GM12875 (cell line): ENCODE measurements at regions not wholly inside any gene's neighbourhood (a gene's known extent, or its start where the extent isn't known, plus 50 kb on each side); places are given as distances from the start of the nearest gene placed in this dataset.

Experiments
- H3K4me3 ChIP-seq: one replicate; pipeline ENCODE4 v1.5.1; 2011; ENCODE audit warnings: low read depth, low read length, control low read depth
- TF ChIP-seq, protein P1 (sequence below): IDR thresholded peaks from 2 replicates; pipeline ENCODE4 v1.5.1; 2011; ENCODE audit warnings: low read depth, mild to moderate bottlenecking, control low read depth, inconsistent platforms, low read length, moderate library complexity, borderline replicate concordance; ENCODE audit not compliant: insufficient read depth

DNA sequence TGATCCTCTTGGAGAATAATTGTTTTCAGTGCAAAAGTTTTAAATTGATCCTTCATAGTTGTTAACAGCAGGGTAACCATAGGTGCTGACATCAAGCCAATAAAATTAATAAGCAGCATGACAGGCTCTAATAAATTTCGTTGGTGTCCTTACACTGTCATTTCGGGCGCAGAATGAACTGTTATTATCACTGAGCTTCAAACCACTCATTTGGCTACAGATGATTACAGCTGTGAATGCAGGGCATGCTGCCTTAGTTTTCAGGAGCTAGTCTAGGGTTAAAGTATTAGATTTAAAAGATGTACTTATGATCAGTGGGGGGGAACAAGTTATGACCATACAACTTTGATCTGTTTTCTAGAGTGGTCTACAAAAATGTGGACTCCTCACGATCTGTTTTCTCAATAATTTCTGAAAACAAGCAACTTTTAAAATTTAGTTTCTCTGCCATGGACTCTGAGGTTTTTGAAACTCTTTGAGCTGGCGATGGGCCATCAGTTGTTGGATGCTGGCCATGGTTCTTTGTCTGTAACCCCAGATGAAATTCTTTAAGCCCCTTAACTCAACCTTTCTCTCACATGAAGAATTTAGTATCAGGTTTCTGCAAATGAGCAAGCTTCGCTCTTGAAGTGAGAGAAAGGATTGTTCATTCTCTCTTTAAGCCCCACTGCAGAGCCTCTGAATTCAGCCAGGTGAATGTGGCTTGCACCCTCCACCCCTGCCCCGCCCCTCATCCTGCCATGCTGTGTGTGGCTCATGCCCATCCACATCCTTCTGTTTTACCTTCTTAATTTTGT, 99.1 kb upstream of the MTHFD1L start:
- H3K4me3 ChIP-seq, result no peak overlapping the region
- TF ChIP-seq, protein P1, sequence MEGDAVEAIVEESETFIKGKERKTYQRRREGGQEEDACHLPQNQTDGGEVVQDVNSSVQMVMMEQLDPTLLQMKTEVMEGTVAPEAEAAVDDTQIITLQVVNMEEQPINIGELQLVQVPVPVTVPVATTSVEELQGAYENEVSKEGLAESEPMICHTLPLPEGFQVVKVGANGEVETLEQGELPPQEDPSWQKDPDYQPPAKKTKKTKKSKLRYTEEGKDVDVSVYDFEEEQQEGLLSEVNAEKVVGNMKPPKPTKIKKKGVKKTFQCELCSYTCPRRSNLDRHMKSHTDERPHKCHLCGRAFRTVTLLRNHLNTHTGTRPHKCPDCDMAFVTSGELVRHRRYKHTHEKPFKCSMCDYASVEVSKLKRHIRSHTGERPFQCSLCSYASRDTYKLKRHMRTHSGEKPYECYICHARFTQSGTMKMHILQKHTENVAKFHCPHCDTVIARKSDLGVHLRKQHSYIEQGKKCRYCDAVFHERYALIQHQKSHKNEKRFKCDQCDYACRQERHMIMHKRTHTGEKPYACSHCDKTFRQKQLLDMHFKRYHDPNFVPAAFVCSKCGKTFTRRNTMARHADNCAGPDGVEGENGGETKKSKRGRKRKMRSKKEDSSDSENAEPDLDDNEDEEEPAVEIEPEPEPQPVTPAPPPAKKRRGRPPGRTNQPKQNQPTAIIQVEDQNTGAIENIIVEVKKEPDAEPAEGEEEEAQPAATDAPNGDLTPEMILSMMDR, result no peak

DNA sequence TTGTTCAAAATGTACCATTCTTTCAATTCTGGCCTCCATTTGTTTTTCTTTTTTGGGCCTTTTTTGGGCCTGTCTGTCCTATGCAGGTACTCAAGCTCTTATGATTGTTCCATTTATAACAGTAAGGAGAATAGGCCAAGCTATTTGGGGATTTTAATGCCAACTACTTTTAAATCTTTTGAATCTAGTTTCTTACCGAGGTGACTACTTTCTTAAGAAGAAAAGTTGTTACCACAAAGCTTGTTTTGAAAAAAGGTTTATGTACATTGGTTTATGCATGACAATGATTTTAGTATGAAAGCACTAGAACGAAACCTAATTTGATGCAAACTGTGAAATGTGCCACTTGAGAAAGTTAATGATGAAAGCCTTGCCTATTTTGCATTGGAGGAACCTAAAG, 98.3 kb upstream of the MTHFD1L start:
- no peak overlapping the region for H3K4me3 ChIP-seq
- TF ChIP-seq, protein P1, result no peak

DNA sequence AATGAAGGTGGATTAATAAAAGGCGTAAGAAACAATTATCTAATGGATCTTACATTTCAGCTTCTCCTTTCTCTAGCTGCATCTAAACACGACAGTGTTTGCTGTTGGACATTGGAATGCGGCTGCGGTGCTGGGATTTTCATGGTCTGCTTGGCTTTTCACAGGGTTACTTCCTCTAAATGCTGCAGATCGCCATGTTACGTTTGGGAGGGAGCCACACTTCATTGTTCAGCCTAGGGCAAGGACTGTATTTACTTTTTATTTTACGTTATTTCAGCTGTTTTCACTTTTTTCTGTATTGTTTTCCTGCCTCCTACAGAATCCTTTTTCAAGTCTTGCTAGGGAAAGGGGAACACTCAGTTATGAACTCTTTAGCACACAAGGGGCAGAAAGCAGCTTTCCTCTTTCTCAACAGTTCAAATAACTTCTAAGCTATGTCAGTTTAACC, 97.9 kb upstream of the MTHFD1L start:
- H3K4me3 ChIP-seq, result no peak overlapping the region
- TF ChIP-seq, protein P1, result no peak

DNA sequence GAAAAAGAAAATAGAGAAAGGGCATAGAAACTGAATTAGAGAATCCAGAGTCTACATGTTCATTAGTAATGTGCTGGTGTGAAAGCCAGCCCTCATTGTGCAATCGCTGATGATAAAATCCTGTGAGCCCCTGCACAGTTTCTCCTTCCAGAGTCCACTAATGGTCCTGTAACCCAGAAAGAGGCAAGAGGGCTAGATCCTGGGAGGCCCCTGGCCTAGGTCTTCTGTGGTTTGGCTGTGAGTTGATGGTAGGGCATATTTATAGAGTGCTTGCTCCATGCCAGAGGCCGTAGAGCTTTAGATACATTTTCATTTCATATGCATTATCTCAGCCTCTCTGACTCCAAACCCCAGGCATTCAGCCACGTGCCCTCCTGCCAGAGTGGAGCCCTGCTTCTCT, 94.9 kb upstream of the MTHFD1L start:
- TF ChIP-seq, protein P1, result no peak

DNA sequence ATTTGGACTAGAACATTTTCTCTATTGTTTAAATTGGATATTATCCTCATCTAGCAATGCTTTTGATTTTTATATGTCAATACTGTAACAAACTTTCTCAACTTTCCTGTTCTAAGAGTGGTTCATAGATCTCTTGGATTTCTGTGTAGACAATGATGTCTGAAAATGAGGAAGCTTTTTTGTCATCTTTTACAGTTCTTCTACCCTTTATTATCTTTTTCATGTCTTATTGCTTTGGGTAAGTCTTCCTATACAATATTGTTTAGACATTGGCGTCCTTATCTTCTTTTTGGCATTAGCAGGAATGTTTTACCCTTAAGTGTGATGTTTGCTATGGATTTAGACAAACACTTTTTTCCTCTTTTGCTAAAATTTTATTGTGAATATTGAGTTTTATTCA, 91.5 kb upstream of the MTHFD1L start:
- H3K4me3 ChIP-seq, result no peak overlapping the region
- TF ChIP-seq, protein P1, result no peak

More for the DNA sequence above, 94.9 kb upstream of the MTHFD1L start:
- no peak overlapping the region for H3K4me3 ChIP-seq

DNA sequence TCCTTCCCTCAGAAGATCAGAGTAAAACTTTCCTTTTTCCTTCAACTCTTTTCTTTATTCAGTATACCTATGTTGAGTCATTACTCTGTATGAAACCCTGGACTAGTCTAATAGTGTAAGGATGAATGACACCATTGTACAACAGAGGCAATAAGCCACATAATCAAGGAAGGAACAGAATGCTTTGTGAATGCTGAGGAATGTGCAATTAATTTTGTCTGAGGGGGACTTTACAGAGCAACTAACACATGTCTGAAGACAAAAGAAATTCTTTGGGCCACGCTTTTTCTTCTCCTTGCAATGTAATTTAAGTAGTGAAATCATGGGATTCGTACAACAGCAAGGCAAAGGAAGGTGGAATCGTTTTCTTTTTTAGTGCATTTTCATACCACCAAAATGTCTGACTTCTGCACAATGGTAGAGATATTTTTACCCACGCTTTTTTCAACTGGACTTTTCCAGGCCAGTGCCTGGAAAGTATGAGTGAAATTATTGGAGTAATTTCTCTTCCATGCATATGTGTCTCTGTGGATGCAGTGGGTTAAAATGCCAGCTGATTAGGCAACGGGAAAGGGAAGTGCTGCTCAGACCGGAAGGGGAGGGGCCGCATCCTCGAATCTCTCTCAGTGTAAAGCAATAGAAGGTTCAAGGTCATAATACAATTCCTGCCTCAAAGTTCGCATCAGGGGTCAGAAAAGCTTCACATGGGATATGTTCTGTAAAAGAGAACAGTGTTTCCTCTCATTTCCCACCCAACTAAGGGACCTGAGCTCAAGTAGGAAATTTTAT, 89.9 kb upstream of the MTHFD1L start:
- TF ChIP-seq, protein P1, result no peak
- no peak overlapping the region for H3K4me3 ChIP-seq
